ENCODE measurements at regions not wholly inside any gene's neighbourhood (a gene's known extent, or its start where the extent isn't known, plus 50 kb on each side); places are given as distances from the start of the nearest gene placed in this dataset.

DNA sequence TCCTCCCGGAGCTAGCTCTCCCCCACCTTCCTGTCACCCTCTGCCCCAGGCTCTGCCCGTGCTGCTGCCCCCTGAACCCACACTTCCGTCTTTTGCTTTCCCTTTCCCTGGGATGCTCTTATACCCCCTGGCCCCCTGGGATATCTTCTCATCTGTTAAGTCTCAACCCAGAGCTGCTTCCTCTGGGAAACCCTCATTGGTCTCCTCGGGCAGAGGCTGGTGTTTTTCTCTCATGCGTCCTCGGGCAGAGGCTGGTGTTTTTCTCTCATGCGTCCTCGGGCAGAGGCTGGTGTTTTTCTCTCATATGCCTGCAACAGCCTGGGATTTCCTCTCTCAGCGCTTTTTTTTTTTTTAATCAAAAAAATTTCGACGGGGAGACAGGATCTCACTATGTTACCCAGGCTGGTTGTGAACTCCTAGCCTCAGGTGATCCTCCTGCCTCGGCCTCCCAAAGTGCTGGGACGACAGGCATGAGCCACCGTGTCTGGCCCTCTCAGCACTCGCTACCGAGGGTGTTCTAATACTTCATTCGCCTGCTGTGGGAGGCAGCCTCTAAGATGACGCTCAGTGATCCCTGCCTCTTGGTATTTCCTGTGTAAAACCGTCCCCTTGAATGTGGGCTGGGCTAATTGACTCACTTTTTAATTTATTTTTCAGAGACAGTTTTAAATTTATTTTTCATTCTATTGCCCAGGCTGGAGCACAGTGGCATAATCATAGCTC, 62.7 kb upstream of the TFRC start:
- ATAC-seq (no peak), DNase-seq (ENCODE audit: low spot score) (no peak)
- Mint-ChIP-seq H3K27me3 (ENCODE audit: insufficient read depth, low read depth, poor library complexity) (peaks cover 10% of the 10 kb centered on the region), H3K4me1 (peaks cover 20% of the 10 kb centered on the region), H3K9me3 (peaks cover 21% of the 10 kb centered on the region), H3K27ac (no peak overlapping the region), H3K4me3 (no peak overlapping the region), H3K36me3 (ENCODE audit: low read depth) (peaks cover 3% of the 10 kb centered on the region; the same call in 2 of the 3 replicates)
- peaks cover 16% of the 10 kb centered on the region for H3K4me1 ChIP-seq (ENCODE audit: insufficient read depth)
- no peaks in the 10 kb centered on the region for H4K20me1 ChIP-seq (replicated peaks; ENCODE audit: insufficient read depth)
- TF ChIP-seq STAT1 (IDR thresholded peaks at IDR 0.05; ENCODE audit: unreplicated experiment) (no peak), ZNF114 (CRISPR knock-in tag; IDR thresholded peaks at IDR 0.05) (no peak), NANOG (IDR thresholded peaks at IDR 0.05; ENCODE audit: borderline replicate concordance) (no peak), EZH2phosphoT487 (IDR thresholded peaks at IDR 0.05; ENCODE audit: unreplicated experiment) (no peak), POLR2AphosphoS5 (IDR thresholded peaks at IDR 0.05; ENCODE audit: low read depth) (no peak), ZNF331 (CRISPR knock-in tag; IDR thresholded peaks at IDR 0.05; ENCODE audit: low read depth) (no peak), CREB1 (CRISPR knock-in tag; IDR thresholded peaks at IDR 0.05; ENCODE audit: low read depth) (no peak), EZH2 (IDR thresholded peaks at IDR 0.05; ENCODE audit: low read depth, unreplicated experiment) (no peak), JUNB (IDR thresholded peaks at IDR 0.05; ENCODE audit: unreplicated experiment) (no peak)
- TF ChIP-seq, protein P1, sequence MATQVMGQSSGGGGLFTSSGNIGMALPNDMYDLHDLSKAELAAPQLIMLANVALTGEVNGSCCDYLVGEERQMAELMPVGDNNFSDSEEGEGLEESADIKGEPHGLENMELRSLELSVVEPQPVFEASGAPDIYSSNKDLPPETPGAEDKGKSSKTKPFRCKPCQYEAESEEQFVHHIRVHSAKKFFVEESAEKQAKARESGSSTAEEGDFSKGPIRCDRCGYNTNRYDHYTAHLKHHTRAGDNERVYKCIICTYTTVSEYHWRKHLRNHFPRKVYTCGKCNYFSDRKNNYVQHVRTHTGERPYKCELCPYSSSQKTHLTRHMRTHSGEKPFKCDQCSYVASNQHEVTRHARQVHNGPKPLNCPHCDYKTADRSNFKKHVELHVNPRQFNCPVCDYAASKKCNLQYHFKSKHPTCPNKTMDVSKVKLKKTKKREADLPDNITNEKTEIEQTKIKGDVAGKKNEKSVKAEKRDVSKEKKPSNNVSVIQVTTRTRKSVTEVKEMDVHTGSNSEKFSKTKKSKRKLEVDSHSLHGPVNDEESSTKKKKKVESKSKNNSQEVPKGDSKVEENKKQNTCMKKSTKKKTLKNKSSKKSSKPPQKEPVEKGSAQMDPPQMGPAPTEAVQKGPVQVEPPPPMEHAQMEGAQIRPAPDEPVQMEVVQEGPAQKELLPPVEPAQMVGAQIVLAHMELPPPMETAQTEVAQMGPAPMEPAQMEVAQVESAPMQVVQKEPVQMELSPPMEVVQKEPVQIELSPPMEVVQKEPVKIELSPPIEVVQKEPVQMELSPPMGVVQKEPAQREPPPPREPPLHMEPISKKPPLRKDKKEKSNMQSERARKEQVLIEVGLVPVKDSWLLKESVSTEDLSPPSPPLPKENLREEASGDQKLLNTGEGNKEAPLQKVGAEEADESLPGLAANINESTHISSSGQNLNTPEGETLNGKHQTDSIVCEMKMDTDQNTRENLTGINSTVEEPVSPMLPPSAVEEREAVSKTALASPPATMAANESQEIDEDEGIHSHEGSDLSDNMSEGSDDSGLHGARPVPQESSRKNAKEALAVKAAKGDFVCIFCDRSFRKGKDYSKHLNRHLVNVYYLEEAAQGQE (IDR thresholded peaks at IDR 0.05; ENCODE audit: unreplicated experiment) = no peak
- TF ChIP-seq, protein P2, sequence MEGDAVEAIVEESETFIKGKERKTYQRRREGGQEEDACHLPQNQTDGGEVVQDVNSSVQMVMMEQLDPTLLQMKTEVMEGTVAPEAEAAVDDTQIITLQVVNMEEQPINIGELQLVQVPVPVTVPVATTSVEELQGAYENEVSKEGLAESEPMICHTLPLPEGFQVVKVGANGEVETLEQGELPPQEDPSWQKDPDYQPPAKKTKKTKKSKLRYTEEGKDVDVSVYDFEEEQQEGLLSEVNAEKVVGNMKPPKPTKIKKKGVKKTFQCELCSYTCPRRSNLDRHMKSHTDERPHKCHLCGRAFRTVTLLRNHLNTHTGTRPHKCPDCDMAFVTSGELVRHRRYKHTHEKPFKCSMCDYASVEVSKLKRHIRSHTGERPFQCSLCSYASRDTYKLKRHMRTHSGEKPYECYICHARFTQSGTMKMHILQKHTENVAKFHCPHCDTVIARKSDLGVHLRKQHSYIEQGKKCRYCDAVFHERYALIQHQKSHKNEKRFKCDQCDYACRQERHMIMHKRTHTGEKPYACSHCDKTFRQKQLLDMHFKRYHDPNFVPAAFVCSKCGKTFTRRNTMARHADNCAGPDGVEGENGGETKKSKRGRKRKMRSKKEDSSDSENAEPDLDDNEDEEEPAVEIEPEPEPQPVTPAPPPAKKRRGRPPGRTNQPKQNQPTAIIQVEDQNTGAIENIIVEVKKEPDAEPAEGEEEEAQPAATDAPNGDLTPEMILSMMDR (conservative IDR thresholded peaks at IDR 0.05; ENCODE audit: low read depth in 2 of 2) = no peak
- TF ChIP-seq, protein P3, sequence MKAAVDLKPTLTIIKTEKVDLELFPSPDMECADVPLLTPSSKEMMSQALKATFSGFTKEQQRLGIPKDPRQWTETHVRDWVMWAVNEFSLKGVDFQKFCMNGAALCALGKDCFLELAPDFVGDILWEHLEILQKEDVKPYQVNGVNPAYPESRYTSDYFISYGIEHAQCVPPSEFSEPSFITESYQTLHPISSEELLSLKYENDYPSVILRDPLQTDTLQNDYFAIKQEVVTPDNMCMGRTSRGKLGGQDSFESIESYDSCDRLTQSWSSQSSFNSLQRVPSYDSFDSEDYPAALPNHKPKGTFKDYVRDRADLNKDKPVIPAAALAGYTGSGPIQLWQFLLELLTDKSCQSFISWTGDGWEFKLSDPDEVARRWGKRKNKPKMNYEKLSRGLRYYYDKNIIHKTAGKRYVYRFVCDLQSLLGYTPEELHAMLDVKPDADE (IDR thresholded peaks at IDR 0.05) = no peak
- TF ChIP-seq, protein P4, sequence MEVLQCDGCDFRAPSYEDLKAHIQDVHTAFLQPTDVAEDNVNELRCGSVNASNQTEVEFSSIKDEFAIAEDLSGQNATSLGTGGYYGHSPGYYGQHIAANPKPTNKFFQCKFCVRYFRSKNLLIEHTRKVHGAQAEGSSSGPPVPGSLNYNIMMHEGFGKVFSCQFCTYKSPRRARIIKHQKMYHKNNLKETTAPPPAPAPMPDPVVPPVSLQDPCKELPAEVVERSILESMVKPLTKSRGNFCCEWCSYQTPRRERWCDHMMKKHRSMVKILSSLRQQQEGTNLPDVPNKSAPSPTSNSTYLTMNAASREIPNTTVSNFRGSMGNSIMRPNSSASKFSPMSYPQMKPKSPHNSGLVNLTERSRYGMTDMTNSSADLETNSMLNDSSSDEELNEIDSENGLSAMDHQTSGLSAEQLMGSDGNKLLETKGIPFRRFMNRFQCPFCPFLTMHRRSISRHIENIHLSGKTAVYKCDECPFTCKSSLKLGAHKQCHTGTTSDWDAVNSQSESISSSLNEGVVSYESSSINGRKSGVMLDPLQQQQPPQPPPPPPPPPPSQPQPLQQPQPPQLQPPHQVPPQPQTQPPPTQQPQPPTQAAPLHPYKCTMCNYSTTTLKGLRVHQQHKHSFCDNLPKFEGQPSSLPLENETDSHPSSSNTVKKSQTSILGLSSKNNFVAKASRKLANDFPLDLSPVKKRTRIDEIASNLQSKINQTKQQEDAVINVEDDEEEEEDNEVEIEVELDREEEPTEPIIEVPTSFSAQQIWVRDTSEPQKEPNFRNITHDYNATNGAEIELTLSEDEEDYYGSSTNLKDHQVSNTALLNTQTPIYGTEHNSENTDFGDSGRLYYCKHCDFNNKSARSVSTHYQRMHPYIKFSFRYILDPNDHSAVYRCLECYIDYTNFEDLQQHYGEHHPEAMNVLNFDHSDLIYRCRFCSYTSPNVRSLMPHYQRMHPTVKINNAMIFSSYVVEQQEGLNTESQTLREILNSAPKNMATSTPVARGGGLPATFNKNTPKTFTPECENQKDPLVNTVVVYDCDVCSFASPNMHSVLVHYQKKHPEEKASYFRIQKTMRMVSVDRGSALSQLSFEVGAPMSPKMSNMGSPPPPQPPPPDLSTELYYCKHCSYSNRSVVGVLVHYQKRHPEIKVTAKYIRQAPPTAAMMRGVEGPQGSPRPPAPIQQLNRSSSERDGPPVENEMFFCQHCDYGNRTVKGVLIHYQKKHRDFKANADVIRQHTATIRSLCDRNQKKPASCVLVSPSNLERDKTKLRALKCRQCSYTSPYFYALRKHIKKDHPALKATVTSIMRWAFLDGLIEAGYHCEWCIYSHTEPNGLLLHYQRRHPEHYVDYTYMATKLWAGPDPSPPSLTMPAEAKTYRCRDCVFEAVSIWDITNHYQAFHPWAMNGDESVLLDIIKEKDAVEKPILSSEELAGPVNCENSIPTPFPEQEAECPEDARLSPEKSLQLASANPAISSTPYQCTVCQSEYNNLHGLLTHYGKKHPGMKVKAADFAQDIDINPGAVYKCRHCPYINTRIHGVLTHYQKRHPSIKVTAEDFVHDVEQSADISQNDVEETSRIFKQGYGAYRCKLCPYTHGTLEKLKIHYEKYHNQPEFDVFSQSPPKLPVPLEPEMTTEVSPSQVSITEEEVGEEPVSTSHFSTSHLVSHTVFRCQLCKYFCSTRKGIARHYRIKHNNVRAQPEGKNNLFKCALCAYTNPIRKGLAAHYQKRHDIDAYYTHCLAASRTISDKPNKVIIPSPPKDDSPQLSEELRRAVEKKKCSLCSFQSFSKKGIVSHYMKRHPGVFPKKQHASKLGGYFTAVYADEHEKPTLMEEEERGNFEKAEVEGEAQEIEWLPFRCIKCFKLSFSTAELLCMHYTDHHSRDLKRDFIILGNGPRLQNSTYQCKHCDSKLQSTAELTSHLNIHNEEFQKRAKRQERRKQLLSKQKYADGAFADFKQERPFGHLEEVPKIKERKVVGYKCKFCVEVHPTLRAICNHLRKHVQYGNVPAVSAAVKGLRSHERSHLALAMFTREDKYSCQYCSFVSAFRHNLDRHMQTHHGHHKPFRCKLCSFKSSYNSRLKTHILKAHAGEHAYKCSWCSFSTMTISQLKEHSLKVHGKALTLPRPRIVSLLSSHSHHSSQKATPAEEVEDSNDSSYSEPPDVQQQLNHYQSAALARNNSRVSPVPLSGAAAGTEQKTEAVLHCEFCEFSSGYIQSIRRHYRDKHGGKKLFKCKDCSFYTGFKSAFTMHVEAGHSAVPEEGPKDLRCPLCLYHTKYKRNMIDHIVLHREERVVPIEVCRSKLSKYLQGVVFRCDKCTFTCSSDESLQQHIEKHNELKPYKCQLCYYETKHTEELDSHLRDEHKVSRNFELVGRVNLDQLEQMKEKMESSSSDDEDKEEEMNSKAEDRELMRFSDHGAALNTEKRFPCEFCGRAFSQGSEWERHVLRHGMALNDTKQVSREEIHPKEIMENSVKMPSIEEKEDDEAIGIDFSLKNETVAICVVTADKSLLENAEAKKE (CRISPR knock-in tag; IDR thresholded peaks at IDR 0.05) = no peak
- H3K79me2 ChIP-seq (replicated peaks; ENCODE audit: insufficient read depth) = no peaks in the 10 kb centered on the region
- no peak overlapping the region for H2AFZ ChIP-seq
- H3K9me2 ChIP-seq (ENCODE audit: insufficient read depth) = no peaks in the 10 kb centered on the region
- no peak overlapping the region for H3K4me3 ChIP-seq
- H3K4me2 ChIP-seq = no peak overlapping the region
- H3F3A ChIP-seq (replicated peaks; ENCODE audit: low read depth) = no peaks in the 10 kb centered on the region
- no peaks in the 10 kb centered on the region for H3K27me3 ChIP-seq (ENCODE audit: insufficient read depth)
- H3K36me3 ChIP-seq (ENCODE audit: insufficient read depth) = no peaks in the 10 kb centered on the region
- no peak overlapping the region for H3K27ac ChIP-seq (ENCODE audit: low read depth)
